ENCODE measurements at regions not wholly inside any gene's neighbourhood (a gene's known extent, or its start where the extent isn't known, plus 50 kb on each side); places are given as distances from the start of the nearest gene placed in this dataset.

DNA sequence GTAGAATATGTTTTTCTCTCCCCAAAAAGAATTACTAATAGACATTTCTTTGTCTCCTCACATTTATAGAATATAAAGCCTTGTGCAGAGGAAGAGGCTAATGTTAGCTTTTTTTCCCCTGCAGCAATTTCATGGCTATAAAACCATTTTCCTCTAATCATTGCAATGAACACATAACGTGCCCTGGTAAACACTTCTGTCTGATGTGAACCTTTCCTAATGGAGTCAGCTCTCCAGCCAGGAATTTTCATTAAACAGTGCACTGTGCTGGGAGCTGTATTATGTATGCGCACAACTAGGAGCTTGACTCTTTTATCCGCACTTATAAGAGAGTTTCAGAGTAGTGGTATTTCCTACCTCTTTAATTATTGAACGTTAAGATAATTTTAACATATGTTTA, 63.9 kb upstream of the SPATS2L start:
- Histone ChIP-seq H3K79me2 (ENCODE audit: insufficient read depth, low read length) (no peaks in the 10 kb centered on the region), H3K27me3 (ENCODE audit: insufficient read depth, low read length) (no peaks in the 10 kb centered on the region), H3K9ac (ENCODE audit: low read length) (no peak overlapping the region), H3K4me2 (ENCODE audit: low read length) (no peak overlapping the region), H3K27ac (ENCODE audit: low read depth, low read length, poor library complexity, severe bottlenecking) (no peak overlapping the region), H3K4me3 (ENCODE audit: low read depth, low read length, poor library complexity, severe bottlenecking) (no peak overlapping the region), H3F3A (ENCODE audit: insufficient read depth, low read length) (no peaks in the 10 kb centered on the region), H2AFZ (ENCODE audit: low read length) (no peak overlapping the region), H3K36me3 (ENCODE audit: insufficient read depth, low read length) (no peaks in the 10 kb centered on the region), H3K9me2 (ENCODE audit: low read depth, low read length) (no peaks in the 10 kb centered on the region), H4K20me1 (ENCODE audit: insufficient read depth, low read length) (no peaks in the 10 kb centered on the region), H3K9me3 (ENCODE audit: low read length) (no peaks in the 10 kb centered on the region), H3K4me1 (ENCODE audit: insufficient read depth, low read length, severe bottlenecking) (no peaks in the 10 kb centered on the region)
- TF ChIP-seq EZH2 (IDR thresholded peaks at IDR 0.05; ENCODE audit: borderline replicate concordance, low read length): no peak
- TF ChIP-seq, protein P1, sequence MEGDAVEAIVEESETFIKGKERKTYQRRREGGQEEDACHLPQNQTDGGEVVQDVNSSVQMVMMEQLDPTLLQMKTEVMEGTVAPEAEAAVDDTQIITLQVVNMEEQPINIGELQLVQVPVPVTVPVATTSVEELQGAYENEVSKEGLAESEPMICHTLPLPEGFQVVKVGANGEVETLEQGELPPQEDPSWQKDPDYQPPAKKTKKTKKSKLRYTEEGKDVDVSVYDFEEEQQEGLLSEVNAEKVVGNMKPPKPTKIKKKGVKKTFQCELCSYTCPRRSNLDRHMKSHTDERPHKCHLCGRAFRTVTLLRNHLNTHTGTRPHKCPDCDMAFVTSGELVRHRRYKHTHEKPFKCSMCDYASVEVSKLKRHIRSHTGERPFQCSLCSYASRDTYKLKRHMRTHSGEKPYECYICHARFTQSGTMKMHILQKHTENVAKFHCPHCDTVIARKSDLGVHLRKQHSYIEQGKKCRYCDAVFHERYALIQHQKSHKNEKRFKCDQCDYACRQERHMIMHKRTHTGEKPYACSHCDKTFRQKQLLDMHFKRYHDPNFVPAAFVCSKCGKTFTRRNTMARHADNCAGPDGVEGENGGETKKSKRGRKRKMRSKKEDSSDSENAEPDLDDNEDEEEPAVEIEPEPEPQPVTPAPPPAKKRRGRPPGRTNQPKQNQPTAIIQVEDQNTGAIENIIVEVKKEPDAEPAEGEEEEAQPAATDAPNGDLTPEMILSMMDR (IDR thresholded peaks at IDR 0.05; ENCODE audit: low read length): no peak

DNA sequence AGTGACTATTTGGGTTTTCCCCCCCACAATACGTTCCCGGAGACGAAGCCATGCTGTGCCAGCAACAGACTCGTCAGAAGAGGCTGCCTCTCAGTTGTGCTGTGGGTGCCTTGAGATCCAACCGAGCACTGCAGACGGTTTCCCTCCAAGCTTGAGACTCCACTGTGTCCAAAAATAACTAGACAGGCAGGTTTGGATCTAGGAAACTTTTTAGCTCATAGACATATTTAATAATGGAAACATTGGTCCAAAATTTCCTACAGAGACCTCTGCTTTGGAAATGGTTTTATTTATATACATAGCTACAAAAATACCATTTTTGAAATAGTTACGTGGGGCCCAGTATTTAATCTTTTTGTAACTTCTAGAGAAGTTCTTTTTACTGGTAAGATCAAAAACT, 63.1 kb upstream of the SPATS2L start:
- H3F3A ChIP-seq (ENCODE audit: insufficient read depth, low read length): no peaks in the 10 kb centered on the region
- H3K9me3 ChIP-seq (ENCODE audit: low read length): no peaks in the 10 kb centered on the region
- no peaks in the 10 kb centered on the region for H4K20me1 ChIP-seq (ENCODE audit: insufficient read depth, low read length)
- H2AFZ ChIP-seq (ENCODE audit: low read length): no peak overlapping the region
- no peaks in the 10 kb centered on the region for H3K4me1 ChIP-seq (ENCODE audit: insufficient read depth, low read length, severe bottlenecking)
- TF ChIP-seq EZH2 (IDR thresholded peaks at IDR 0.05; ENCODE audit: borderline replicate concordance, low read length): no peak
- TF ChIP-seq, protein P1 (IDR thresholded peaks at IDR 0.05; ENCODE audit: low read length): no peak
- H3K79me2 ChIP-seq (ENCODE audit: insufficient read depth, low read length): no peaks in the 10 kb centered on the region
- H3K9ac ChIP-seq (ENCODE audit: low read length): no peak overlapping the region
- H3K4me3 ChIP-seq (ENCODE audit: low read depth, low read length, poor library complexity, severe bottlenecking): no peak overlapping the region
- H3K4me2 ChIP-seq (ENCODE audit: low read length): no peak overlapping the region
- H3K27me3 ChIP-seq (ENCODE audit: insufficient read depth, low read length): no peaks in the 10 kb centered on the region
- H3K9me2 ChIP-seq (ENCODE audit: low read depth, low read length): no peaks in the 10 kb centered on the region
- H3K36me3 ChIP-seq (ENCODE audit: insufficient read depth, low read length): no peaks in the 10 kb centered on the region
- no peak overlapping the region for H3K27ac ChIP-seq (ENCODE audit: low read depth, low read length, poor library complexity, severe bottlenecking)

DNA sequence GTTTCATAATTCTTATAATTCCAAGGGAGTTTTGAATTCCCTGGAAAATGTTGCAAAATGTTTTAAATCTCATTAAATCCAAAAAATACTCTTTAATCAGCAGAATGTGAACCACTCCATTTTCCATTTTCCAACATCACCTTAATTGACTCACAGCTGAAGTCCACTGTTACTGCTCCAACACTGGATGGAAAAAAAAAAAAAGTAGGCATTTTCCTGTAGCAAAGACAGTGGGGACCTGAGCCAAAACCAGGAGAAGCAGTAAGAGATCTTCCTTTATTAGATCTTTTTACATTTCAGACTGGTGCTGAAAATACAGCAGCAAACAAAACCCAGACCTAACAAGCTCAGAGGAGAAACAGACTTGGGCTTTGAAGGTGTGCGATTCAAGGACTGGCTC, 62.4 kb upstream of the SPATS2L start:
- Histone ChIP-seq H3K9ac (ENCODE audit: low read length) (no peak overlapping the region), H3F3A (ENCODE audit: insufficient read depth, low read length) (no peaks in the 10 kb centered on the region), H3K4me1 (ENCODE audit: insufficient read depth, low read length, severe bottlenecking) (no peaks in the 10 kb centered on the region), H3K4me3 (ENCODE audit: low read depth, low read length, poor library complexity, severe bottlenecking) (no peak overlapping the region), H3K27me3 (ENCODE audit: insufficient read depth, low read length) (no peaks in the 10 kb centered on the region), H3K9me2 (ENCODE audit: low read depth, low read length) (no peaks in the 10 kb centered on the region), H3K9me3 (ENCODE audit: low read length) (no peaks in the 10 kb centered on the region), H3K4me2 (ENCODE audit: low read length) (no peak overlapping the region), H3K79me2 (ENCODE audit: insufficient read depth, low read length) (no peaks in the 10 kb centered on the region), H3K27ac (ENCODE audit: low read depth, low read length, poor library complexity, severe bottlenecking) (no peak overlapping the region), H2AFZ (ENCODE audit: low read length) (no peak overlapping the region), H4K20me1 (ENCODE audit: insufficient read depth, low read length) (no peaks in the 10 kb centered on the region), H3K36me3 (ENCODE audit: insufficient read depth, low read length) (no peaks in the 10 kb centered on the region)
- TF ChIP-seq, protein P1 (IDR thresholded peaks at IDR 0.05; ENCODE audit: low read length): no peak
- no peak for TF ChIP-seq EZH2 (IDR thresholded peaks at IDR 0.05; ENCODE audit: borderline replicate concordance, low read length)

All from OCI-LY1 (cell line).